HAP-1 (cell line): ENCODE measurements at regions not wholly inside any gene's neighbourhood (a gene's known extent, or its start where the extent isn't known, plus 50 kb on each side); places are given as distances from the start of the nearest gene placed in this dataset.
A peak's percentile ranks its signal among the peaks of the same experiment; 100 is the strongest.
"Not testable (repeated sequence)": the region's sequence is repeated elsewhere in the genome, so short reads cannot be mapped to it uniquely, and the experiment has no call there.

Source experiments
- DNase-seq, 2 experiments: peaks; one replicate each; pipeline ENCODE4 v3.0.0-alpha.2; 2016 to 2020; ENCODE audit warnings: low spot score in 2 of 2
- H3K27me3 ChIP-seq: fragments of 250-450 bp; sonication (Bioruptor Pico); 2 replicates; pipeline ENCODE4 v1.5.1; 2020; ENCODE audit warnings: low read depth, mild to moderate bottlenecking, moderate library complexity
- H3K36me3 ChIP-seq: fragments of 250-450 bp; sonication (Bioruptor Pico); replicated peaks from 2 replicates; pipeline ENCODE4 v1.5.1; 2020; ENCODE audit warnings: mild to moderate bottlenecking
- H3K4me1 ChIP-seq: fragments of 250-450 bp; sonication (Bioruptor Pico); 2 replicates; pipeline ENCODE4 v1.5.1; 2020; ENCODE audit warnings: mild to moderate bottlenecking
- H3K4me3 ChIP-seq: fragments of 250-450 bp; sonication (Bioruptor Pico); 2 replicates; pipeline ENCODE4 v1.5.1; 2020; ENCODE audit warnings: mild to moderate bottlenecking, moderate library complexity
- H3K9me3 ChIP-seq: fragments of 250-450 bp; sonication (Bioruptor Pico); 2 replicates; pipeline ENCODE4 v1.5.1; 2020; ENCODE audit warnings: mild to moderate bottlenecking, moderate library complexity
- in situ Hi-C: fragments of 300-500 bp; cut with MboI; formaldehyde crosslinking; loops from 3 replicates; pipeline ENCODE4 v1.14.3; 2020; ENCODE audit warnings: low sequenced_read_pairs, inconsistent platforms, mixed read lengths

- in situ Hi-C loops: no loop called here
- no peak for DNase-seq
- Histone ChIP-seq H3K4me3 (no peak overlapping the region), H3K27me3 (no peaks in the 10 kb centered on the region), H3K4me1 (no peaks in the 10 kb centered on the region), H3K9me3 (no peaks in the 10 kb centered on the region), H3K36me3 (no peaks in the 10 kb centered on the region)
Measured at GRCh38 chr4:130699004-130699403, 1603.1 kb downstream of the C4orf33 start.

DNA sequence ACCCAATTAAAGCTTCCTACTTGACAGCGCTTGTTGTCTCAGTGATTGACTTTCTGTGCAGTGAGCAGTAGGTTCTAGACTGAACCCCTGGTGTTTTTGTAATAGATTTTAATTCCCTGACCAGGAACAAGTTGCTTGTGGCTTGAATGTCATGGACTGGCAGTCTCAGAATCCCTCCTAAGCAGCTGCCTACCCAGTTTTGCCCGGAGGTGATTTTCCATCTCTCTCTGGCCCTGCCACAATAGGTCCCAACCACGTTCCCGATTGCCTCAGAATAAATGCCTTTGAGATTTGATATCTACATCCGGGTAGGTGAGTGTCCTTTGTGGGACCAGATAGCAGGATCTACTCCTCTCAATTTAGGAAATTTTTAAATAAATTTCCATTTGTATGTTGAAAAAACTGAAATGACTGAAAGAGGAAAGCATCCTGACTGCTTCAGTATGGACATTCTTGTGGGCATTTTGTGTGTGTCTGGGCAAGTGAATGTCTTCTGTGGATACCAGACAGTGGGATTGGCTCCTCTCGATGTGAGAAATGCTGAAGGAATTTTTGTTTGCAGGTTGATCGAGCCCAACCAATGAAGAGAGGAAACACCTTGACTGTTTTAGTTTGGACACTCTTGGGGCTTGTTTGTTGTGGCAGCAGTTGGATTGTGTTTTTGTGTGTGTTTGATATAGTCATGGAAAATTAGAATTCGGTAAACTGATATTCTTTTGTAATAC lies 1607.4 kb downstream of the C4orf33 start:
- no peaks in the 10 kb centered on the region for H3K36me3 ChIP-seq
- no peak for DNase-seq
- in situ Hi-C loops: no loop called here
- H3K27me3 ChIP-seq: no peaks in the 10 kb centered on the region
- H3K4me3 ChIP-seq: no peak overlapping the region
- H3K9me3 ChIP-seq: no peaks in the 10 kb centered on the region
- no peaks in the 10 kb centered on the region for H3K4me1 ChIP-seq

- Histone ChIP-seq H3K9me3 (no peaks in the 10 kb centered on the region), H3K4me1 (no peaks in the 10 kb centered on the region), H3K27me3 (no peaks in the 10 kb centered on the region), H3K36me3 (no peaks in the 10 kb centered on the region), H3K4me3 (no peak overlapping the region)
- DNase-seq: no peak
- in situ Hi-C loops: no loop called here
Measured at GRCh38 chr4:130705023-130705422, 1609.1 kb downstream of the C4orf33 start.

GRCh38 chr4:130712038-130712437 lies 1616.1 kb downstream of the C4orf33 start:
- H3K27me3 ChIP-seq: no peaks in the 10 kb centered on the region
- H3K36me3 ChIP-seq: no peaks in the 10 kb centered on the region
- no peaks in the 10 kb centered on the region for H3K9me3 ChIP-seq
- in situ Hi-C loops: no loop called here
- DNase-seq: no peak
- no peak overlapping the region for H3K4me3 ChIP-seq
- H3K4me1 ChIP-seq: no peaks in the 10 kb centered on the region

GRCh38 chr4:130714006-130714405 lies 1618.1 kb downstream of the C4orf33 start:
- Histone ChIP-seq H3K36me3 (no peaks in the 10 kb centered on the region), H3K27me3 (no peaks in the 10 kb centered on the region), H3K9me3 (no peaks in the 10 kb centered on the region), H3K4me1 (no peaks in the 10 kb centered on the region), H3K4me3 (no peak overlapping the region)
- no peak for DNase-seq
- in situ Hi-C loops: no loop called here

GRCh38 chr4:130722361-130722760 lies 1626.4 kb downstream of the C4orf33 start:
- DNase-seq: peak; percentile 16 to 77
- in situ Hi-C loops: no loop called here
- Histone ChIP-seq H3K4me3 (no peak overlapping the region), H3K36me3 (no peaks in the 10 kb centered on the region), H3K4me1 (peaks cover 5% of the 10 kb centered on the region), H3K27me3 (no peaks in the 10 kb centered on the region), H3K9me3 (no peaks in the 10 kb centered on the region)

- Histone ChIP-seq H3K27me3 (no peaks in the 10 kb centered on the region), H3K9me3 (no peaks in the 10 kb centered on the region), H3K36me3 (no peaks in the 10 kb centered on the region), H3K4me3 (no peak overlapping the region), H3K4me1 (no peaks in the 10 kb centered on the region)
- no peak for DNase-seq
- in situ Hi-C loops: no loop called here
Measured at GRCh38 chr4:130736436-130737185, 1640.7 kb downstream of the C4orf33 start.

DNA sequence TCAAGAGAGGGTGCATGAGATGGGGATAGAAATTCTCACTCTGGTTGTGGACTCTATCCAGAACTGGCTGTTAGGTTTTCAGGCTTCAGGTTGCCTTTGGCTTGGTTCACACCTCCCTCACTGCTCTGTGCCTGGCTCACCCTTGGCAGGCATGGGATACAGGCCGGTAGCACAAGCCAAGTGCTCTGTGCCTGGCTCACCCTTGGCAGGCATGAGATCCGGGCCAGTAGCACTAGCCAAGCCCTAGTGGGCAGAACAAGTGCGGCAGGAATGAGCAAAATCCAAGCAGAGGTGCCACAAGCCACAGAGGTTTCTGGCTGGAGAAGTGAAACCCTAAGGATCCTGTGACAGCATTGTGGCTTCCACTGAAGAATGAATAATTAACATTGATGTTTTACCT lies 1642.3 kb downstream of the C4orf33 start:
- in situ Hi-C loops: no loop called here
- no peak for DNase-seq
- H3K36me3 ChIP-seq: no peaks in the 10 kb centered on the region
- H3K4me1 ChIP-seq: no peaks in the 10 kb centered on the region
- no peak overlapping the region for H3K4me3 ChIP-seq
- H3K9me3 ChIP-seq: no peaks in the 10 kb centered on the region
- no peaks in the 10 kb centered on the region for H3K27me3 ChIP-seq

- no peak overlapping the region for H3K4me3 ChIP-seq
- no peaks in the 10 kb centered on the region for H3K9me3 ChIP-seq
- no peaks in the 10 kb centered on the region for H3K4me1 ChIP-seq
- peak in 1 of 2 experiments; percentile 11 for DNase-seq
- no peaks in the 10 kb centered on the region for H3K36me3 ChIP-seq
- H3K27me3 ChIP-seq: no peaks in the 10 kb centered on the region
- in situ Hi-C loops: no loop called here
Measured at GRCh38 chr4:130747842-130748241, 1651.9 kb downstream of the C4orf33 start.

DNA sequence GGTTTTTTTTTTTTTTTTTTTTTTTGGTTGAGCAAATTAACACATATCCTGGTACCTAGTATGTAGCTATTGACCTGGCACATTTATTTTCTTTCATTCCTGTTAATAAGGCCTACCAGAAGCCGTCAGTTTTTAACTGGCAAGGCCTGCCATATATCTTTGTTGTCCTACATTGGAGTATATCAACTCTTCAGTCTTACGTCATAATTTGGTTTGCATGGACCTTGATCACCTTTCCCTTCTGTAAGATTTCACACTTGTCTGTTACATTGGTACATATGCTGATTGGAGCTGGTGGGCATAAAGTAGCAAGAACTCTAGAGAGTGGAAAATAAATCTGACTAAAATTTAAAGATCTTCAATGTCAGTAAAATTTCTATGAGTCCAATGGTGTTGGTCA lies 1658.0 kb downstream of the C4orf33 start:
- Histone ChIP-seq H3K4me1 (no peaks in the 10 kb centered on the region), H3K36me3 (no peaks in the 10 kb centered on the region), H3K4me3 (no peak overlapping the region), H3K27me3 (no peaks in the 10 kb centered on the region), H3K9me3 (no peaks in the 10 kb centered on the region)
- DNase-seq: no peak
- in situ Hi-C loops: no loop called here

- H3K27me3 ChIP-seq: no peaks in the 10 kb centered on the region
- H3K36me3 ChIP-seq: no peaks in the 10 kb centered on the region
- no peak overlapping the region for H3K4me3 ChIP-seq
- no peak for DNase-seq
- H3K4me1 ChIP-seq: no peaks in the 10 kb centered on the region
- in situ Hi-C loops: no loop called here
- H3K9me3 ChIP-seq: no peaks in the 10 kb centered on the region
Measured at GRCh38 chr4:130760246-130760645, 1664.3 kb downstream of the C4orf33 start.

DNA sequence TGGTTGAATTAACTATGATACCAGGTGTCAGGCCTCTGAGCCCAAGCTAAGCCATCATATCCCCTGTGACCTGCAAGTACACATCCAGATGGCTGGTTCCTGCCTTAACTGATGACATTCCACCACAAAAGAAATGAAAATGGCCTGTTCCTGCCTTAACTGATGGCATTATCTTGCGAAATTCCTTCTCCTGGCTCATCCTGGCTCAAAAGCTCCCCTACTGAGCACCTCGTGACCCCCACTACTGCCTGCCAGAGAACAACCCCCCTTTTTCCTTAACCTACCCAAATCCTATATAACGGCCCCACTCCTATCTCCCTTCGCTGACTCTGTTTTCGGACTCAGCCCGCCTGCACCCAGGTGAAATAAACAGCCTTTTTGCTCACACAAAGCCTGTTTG lies 1671.4 kb downstream of the C4orf33 start:
- DNase-seq, H3K27me3 ChIP-seq, H3K4me1 ChIP-seq, H3K9me3 ChIP-seq, H3K4me3 ChIP-seq, H3K36me3 ChIP-seq, in situ Hi-C loops: not testable (repeated sequence)

- H3K9me3 ChIP-seq, H3K27me3 ChIP-seq, H3K36me3 ChIP-seq, in situ Hi-C loops, H3K4me3 ChIP-seq, H3K4me1 ChIP-seq, DNase-seq: not testable (repeated sequence)
Measured at GRCh38 chr4:130772966-130773365, 1677.0 kb downstream of the C4orf33 start.

DNA sequence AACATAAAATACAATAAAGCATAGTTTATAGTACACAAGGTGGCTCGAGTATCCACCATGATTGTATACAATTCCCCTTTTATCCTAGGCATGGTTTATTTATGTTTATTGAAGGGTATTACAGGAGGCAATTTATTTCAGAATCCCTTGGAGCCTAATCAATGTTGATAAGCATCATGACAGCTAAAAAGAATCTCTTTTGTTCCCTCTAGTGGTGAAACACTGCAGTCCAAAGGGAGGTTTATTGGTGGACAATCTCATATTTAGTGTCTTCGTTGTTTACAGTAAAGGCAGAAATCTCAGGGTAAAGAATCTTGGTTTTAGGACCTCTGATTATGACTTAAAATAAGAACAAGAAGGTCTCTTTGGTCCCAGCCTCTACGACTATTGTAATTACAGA lies 1712.5 kb downstream of the C4orf33 start:
- Histone ChIP-seq H3K9me3 (no peaks in the 10 kb centered on the region), H3K27me3 (no peaks in the 10 kb centered on the region), H3K36me3 (no peaks in the 10 kb centered on the region), H3K4me1 (no peaks in the 10 kb centered on the region), H3K4me3 (no peak overlapping the region)
- DNase-seq: peak in 1 of 2 experiments; percentile 40
- in situ Hi-C loops: no loop called here
